Adrenal gland (tissue), 9 donors: ENCODE measurements at regions not wholly inside any gene's neighbourhood (a gene's known extent, or its start where the extent isn't known, plus 50 kb on each side); places are given as distances from the start of the nearest gene placed in this dataset.

Source experiments
- DNase-seq, 7 donors: peaks; one replicate each; pipeline ENCODE4 v3.0.0-alpha.2; 2019 to 2020
- H3K27ac ChIP-seq, 5 donors: fragments of 200-600 bp; sonication (generic) in 4 of 5; 1 replicate in 3 of 5; 2 replicates in 2 of 5; pipeline versions ENCODE4 v1.5.1 to v1.8.0; 2016 to 2020; ENCODE audit warnings: mild to moderate bottlenecking in 1 of 5
- H3K27me3 ChIP-seq: fragments of 200-600 bp; 2 replicates; pipeline ENCODE4 v1.8.0; 2021
- H3K36me3 ChIP-seq, 2 donors: fragments of 200-600 bp; replicated peaks in 1 of 2; 1 replicate in 1 of 2; 2 replicates in 1 of 2; pipeline versions ENCODE4 v1.5.1 to v1.8.0; 2018 to 2022
- H3K4me1 ChIP-seq, 2 donors: fragments of 200-600 bp; replicated peaks in 1 of 2; 1 replicate in 1 of 2; 2 replicates in 1 of 2; pipeline versions ENCODE4 v1.5.1 to v1.8.0; 2018 to 2021
- H3K4me3 ChIP-seq, 4 donors: fragments of 200-600 bp; sonication (generic) in 3 of 4; one replicate each; pipeline ENCODE4 v1.5.1; 2016 to 2018
- H3K9me3 ChIP-seq, 3 donors: fragments of 200-600 bp; sonication (generic) in 1 of 3; replicated peaks in 1 of 3; 1 replicate in 2 of 3; 2 replicates in 1 of 3; pipeline versions ENCODE4 v1.5.1 to v1.8.0; 2016 to 2021
- POLR2A ChIP-seq, 2 donors: fragments of 450-650 bp; IDR thresholded peaks; one replicate each; pipeline ENCODE4 v1.6.1; 2017; ENCODE audit warnings: antibody characterized with exemption in 2 of 2, mild to moderate bottlenecking in 2 of 2, moderate library complexity in 1 of 2
- WGBS, 4 donors: extraction: QIAGEN DNeasy Blood & Tissue Kit in 2 of 4; methylation state at CpG; one replicate each; pipeline versions ENCODE4 v1.1.5 to v1.1.7; 2013 to 2017; 5-methylcytosine and 5-hydroxymethylcytosine counted together
- intact Hi-C, 2 donors: fragments of 100-400 bp; cut with DNase I; formaldehyde crosslinking; loops; one replicate each; pipeline versions ENCODE4 v1.14.1 to v1.15.0; 2022 to 2023
- TF ChIP-seq, protein P1 (sequence below), 6 experiments: fragments of 450-650 bp in 4 of 6; fragments of 200-600 bp in 2 of 6; sonication (generic) in 1 of 6; IDR thresholded peaks; 1 replicate in 5 of 6; 2 replicates in 1 of 6; pipeline versions ENCODE4 v1.5.1 to v1.8.0; 2016 to 2021; ENCODE audit warnings: antibody characterized with exemption in 6 of 6, mild to moderate bottlenecking in 2 of 6, moderate library complexity in 1 of 6
- donor health status: healthy with polysubstance abuse.
- donor health status: Bipolar disorder and iron deficiency.
- donor health status: DM: yes; HTN: yes; CAD: no.
- donor health status: DM: no; HTN: no; CAD: no.
- donor health status: DM: no; HTN: no; CAD: no.

DNA sequence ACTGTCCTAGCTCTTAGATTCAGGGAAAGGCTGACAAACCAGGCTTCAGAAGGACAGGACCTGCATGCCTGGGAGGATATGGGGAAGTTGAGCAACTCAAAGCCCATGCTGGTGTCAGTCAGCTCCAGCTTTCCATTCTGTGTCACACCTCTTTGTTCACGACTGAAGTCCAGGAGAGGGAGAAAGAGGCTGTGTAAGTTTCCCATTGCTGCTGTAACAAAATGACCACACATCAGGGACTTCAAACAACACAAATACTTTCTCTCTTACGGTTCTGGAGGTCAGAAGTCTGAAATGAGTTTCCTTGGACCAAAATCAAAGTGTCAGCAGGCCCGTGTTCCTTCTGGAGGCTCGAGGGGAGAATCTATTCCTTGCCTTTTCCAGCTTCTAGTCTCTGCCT, 50.6 kb upstream of the STX18 start:
- H3K27me3 ChIP-seq = no peaks in the 10 kb centered on the region
- H3K9me3 ChIP-seq = peaks cover 0 to 7% (median 0%) of the 10 kb centered on the region in 3 donors
- no peak for DNase-seq
- no peak overlapping the region for H3K27ac ChIP-seq
- TF ChIP-seq POLR2A (IDR thresholded peaks at IDR 0.05) = no peak
- TF ChIP-seq, protein P1, sequence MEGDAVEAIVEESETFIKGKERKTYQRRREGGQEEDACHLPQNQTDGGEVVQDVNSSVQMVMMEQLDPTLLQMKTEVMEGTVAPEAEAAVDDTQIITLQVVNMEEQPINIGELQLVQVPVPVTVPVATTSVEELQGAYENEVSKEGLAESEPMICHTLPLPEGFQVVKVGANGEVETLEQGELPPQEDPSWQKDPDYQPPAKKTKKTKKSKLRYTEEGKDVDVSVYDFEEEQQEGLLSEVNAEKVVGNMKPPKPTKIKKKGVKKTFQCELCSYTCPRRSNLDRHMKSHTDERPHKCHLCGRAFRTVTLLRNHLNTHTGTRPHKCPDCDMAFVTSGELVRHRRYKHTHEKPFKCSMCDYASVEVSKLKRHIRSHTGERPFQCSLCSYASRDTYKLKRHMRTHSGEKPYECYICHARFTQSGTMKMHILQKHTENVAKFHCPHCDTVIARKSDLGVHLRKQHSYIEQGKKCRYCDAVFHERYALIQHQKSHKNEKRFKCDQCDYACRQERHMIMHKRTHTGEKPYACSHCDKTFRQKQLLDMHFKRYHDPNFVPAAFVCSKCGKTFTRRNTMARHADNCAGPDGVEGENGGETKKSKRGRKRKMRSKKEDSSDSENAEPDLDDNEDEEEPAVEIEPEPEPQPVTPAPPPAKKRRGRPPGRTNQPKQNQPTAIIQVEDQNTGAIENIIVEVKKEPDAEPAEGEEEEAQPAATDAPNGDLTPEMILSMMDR (IDR thresholded peaks at IDR 0.05) = no peak
- H3K4me3 ChIP-seq = no peak overlapping the region
- no peaks in the 10 kb centered on the region for H3K36me3 ChIP-seq
- no peaks in the 10 kb centered on the region for H3K4me1 ChIP-seq
- intact Hi-C loops = no loop called here
- 52 to 83% (median 74%) methylated on average over 4 of the region's 4 CpGs for WGBS, 4 donors
